Non-pigmented ciliary epithelial cell (primary cell): ENCODE measurements at regions not wholly inside any gene's neighbourhood (a gene's known extent, or its start where the extent isn't known, plus 50 kb on each side); places are given as distances from the start of the nearest gene placed in this dataset.

Experiments
- DNase-seq: peaks from one replicate; pipeline ENCODE4 v3.0.0-alpha.2; 2010; ENCODE audit warnings: low read depth

DNA sequence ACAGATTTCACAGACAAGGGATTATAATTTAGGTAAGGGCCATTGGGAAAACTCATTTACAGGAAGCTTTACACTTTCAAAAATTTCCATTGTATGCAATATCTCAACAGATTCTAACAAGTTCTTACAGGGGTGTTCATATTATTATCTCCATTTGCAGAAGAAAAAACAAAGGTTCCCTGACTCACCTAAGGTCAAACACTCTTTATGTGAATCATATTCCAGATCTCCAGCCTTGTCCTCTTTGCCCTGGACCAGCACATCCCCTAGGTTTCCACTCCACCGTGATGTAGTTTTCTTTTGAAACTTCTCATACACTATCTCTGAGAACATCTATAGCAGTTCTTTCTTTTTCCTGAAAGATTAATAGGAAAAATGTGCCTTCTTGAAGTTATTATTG lies 96.4 kb upstream of the HS3ST1 start:
- no peak for DNase-seq

DNA sequence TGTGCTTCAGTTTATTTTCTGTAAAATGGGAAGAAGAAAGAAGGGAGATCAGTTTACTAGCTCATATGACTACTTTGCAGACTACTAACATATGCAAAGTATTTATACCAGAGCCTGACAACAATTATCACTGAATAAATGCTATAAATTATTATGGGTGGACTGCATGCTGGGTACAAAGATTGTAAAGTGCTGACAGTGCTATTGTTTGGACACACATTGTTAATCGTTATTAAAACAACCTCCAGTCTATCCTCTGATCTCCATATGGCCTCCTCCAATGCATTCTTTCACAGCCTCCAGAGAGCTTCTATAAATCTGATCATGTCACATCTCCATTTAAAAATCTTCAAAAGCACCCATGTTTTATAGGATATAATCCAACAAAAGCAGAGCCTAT lies 90.1 kb upstream of the HS3ST1 start:
- no peak for DNase-seq

DNA sequence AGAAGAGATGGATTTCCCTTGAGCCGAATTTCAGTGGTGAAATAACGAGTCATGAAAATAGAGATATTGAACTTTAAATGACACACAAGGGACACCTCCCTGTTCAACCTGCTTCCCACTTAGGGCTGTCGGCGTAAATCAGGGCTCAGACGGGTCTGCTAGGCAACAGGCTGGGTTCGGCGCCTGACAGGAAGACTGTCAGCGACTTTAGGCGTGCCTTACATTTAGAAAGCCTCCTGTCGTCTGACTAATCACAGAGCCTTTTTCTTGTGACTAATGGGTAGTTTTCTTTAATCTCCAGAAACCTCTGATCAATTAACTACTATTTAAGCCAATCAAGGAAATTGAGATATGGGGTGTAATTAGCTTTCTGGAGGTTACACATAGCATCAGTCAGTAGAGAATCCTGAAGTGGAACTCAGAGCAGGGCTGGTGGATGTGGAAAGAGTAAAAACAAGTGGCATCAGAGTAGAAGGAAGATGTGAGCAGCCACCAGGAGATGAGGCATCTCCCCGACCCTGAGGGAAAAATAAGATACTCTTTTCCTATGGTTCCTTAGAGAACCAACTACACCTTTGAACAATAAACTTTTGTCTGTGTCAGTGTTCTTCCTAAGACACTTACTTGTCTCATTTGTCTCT lies 86.2 kb upstream of the HS3ST1 start:
- DNase-seq = no peak

DNA sequence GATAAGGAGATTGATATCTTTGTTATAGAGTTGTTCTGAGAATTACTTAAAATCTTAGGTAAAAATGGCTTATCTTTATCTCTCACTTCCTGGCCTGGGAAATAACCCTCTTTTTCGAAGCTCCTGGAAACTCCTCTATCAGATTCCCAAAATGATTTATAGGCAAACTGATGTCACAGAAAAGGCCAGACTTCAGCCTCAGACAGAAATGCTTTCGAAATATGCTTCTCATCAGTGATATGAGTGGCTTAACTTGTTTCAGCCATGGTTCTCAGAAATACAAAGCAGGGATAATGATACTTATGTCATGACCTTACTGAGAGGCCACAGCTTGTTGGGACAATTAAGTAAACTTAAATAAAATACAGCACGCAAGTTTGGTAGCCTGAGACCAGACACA lies 85.3 kb upstream of the HS3ST1 start:
- no peak for DNase-seq

DNA sequence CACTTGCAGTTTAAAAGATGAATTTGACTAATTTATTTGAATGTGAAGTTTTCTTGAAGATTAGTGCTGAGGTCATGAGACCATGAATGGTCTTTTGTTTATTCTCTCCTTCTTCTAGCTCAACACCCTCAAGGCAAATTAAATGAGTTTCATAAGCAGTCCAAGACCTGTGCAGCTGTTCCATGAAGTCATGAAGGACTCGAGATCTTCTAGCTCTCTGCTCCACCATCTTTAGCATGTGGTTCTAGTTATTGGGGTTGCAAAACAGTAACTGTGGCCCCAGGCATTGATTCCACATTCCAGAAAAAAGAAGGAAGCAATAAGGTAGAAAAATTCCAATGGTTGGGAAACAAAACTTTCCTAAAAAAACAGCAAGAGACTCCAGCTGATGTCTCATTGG lies 84.2 kb upstream of the HS3ST1 start:
- no peak for DNase-seq

DNA sequence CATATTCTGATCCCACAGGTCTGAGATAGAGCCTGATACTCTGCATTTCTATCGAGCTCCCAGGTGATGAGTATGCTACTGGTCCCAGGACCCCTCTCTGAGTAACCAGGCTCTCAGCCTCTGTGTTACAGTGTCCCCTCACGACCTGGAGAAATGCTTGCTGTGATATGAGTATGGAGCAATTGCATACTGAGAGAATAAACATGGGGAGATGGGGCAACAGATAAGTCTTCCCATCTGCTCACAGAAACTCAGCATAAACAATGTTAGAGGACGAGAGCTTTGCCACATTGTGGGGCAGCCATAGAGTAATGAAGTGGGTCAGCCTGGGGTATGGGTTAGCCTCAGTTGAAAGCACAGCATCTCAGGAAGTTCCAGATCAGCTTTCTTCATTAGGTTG lies 82.6 kb upstream of the HS3ST1 start:
- no peak for DNase-seq

DNA sequence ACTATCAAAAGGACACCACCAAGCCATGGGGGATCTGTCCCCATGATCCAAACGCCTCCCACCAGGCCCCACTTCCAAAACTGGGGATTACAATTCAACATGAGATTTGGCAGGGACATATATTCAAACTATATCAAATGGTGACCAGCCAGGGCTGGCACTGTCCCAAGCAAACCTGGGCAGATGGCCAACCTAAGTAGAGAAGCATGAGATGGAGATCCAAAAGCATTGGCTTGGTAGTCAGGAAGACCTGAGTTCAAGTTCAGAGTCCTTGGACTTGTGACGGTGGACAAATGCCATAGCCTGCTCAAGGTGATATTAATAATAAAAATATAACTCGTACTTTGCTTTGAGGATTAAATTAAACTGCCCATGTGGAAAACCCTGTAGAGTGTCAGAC lies 79.2 kb upstream of the HS3ST1 start:
- no peak for DNase-seq

DNA sequence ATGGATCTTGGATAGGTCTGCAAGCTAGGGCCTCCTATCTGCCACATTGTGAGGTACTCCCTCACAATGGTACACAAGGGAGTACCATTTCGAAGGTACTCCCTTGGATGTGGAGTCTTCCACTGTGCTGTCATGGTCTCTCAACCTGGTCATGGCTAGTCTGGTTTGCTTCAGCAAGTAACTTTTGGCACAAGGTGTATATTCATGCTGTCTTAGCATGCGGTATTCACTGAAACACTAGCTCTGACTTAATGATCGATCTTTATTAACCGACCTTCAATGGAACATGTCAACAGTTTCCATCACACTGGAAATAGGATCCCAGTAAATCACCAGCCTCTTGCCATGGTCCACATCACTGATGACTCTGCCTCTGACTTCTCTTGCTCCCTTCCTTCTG lies 77.5 kb upstream of the HS3ST1 start:
- no peak for DNase-seq

DNA sequence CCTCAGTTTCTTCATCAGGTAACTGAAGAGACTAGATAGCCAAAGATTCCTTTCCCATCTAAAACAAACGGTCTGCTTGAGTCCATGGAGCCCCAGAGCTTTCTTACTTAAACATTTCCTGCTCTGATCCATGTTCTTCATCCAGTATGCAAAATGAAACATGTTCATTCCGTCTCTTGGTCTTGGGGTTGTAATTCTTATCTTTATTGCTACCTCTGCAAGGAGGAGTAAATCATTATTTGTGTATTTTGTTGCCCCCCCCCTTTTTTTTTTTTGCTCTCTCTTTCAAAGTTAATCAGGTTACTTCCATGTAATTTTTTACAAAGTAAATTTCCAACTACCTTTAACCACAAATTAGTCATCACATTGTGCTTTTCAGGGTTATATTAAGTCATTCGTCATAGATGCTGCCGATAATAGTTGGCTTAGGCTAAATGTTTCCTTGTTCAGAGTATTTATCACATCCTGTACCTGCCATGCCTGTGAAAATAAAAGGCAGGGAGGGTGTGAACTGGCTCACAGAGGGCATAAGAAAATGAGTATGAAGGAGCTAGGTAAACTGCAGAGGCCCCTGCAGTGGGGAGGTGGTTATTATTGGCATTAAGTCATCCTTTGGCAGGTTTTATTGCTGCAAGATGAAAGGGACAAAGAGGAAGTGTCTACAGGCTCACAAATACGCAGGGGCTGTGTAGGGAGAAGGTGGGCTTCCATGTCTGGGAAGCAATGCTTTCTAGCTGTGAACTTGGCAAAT lies 76.7 kb upstream of the HS3ST1 start:
- DNase-seq = no peak

DNA sequence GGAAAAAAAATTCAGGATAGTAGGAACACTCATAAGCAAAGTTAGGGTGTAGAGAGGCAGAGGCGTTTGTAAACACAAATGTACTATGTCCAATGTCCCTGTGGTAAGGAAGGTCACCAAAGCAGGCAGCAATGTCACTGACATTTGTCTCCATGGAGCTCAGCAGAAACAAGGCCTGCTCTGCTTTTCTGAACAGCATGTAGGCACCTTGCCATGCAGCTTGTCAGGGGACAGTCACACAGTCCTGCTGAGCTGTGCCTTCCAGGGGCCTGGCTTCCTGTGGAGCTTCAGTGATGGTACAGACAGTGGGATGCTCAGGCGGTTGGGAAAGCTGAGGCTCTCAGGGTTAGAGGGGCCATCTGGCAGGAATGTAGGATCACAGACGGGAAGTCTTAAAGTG lies 74.5 kb upstream of the HS3ST1 start:
- DNase-seq = no peak

DNA sequence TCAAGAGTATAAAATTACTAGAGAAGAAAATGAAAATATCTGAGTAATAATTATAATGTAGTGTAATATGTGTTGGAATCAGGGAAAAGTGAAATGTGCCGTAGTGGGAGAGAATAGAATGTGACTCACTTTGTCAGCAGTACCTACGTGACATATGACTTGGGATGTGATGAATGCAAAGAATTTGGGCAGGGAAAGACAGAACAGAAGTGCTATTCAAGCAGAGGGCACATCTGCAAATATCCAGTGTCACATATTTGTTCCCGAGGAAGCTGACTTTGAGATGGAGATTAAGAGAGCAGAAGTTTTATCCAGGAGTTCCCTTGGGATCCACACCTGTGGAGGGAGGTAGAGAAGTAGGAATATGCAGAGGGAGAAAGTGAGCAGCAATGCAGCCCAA lies 69.3 kb upstream of the HS3ST1 start:
- DNase-seq = no peak

DNA sequence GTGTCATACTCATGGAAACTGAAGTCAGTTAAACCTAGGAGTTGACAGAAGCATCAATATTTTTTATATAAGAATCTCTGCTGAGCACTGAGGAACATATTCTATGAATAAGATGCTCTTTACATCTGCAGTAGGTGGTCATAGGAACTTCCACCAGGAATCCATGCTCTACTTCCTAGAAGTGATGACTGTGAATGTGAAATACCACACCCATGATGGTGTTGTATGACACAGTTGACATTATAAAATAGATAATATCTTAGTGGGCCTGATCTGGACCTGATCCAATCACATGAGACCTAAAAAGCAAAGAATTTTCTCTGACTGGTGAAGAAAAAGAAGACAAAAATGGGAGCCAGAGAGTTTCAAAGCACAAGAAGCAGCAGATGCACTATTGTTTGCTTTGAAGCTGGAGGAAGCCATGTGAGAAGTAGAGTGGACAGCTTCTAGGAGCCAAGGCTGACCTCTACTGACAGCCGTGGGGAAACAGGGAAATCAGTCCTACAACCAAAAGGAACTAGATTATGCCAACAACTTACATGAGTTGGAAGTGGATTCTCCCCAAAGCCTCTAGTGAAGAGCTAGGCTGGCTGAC lies 68.6 kb upstream of the HS3ST1 start:
- DNase-seq = no peak

DNA sequence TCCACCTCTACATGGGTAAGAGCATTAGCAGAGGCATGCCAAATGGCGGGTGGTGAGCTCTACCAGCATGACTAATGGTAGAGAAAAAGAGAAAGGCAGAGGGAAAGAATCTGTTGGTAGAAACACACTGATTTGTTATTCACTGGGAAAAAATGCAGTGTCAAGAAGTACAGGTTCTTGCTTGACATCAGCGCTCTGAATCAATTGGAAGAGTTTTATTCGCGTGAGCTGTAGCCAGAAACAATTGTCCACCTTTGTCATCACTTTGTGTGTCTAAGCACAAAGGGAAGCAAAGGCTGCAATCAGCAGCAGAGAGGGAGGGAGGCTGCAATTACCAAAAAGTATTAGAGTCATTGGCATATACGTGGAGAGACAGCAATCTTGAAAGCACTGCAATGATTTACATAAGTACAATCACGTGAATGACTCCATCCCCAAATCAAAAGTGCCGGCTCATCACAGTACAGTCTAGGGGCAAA lies 67.7 kb upstream of the HS3ST1 start:
- DNase-seq = peak; percentile 50

DNA sequence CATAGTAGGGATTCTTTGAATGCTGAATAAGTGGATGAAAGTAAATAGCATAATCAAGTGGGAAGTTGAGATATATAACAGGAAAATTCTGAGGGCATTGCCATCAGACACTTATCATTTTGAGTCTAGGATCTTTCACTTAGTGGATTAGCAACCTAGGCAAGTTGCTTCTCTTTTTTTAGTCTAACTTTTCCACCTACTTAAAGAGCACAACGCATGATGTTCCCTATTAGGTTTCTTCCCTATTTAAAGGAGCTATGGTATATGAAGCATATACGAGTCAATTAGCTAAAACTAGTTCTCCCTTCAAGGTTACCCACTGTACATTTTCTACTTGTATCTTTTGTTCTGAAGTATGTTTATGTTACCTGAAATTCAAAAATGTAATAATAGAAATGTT lies 67.1 kb upstream of the HS3ST1 start:
- DNase-seq = no peak

DNA sequence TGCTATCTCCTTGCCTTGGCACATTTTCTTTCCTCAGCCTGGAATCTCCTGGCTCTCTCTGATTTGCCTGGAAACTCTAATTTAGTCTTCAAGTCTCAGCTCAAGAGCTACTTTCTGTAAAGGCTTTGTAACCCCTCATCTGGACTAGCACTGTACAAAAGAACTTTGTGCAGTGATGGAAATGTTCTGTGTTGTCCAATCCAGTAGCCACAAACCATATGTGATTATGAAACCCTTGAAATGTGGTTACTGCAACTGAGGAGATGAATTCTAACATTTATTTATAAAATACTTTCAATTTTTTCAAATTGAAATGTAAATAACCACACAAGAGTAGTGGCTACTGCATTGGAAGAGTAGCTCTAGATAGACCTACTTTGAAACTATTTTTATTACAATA lies 66.6 kb upstream of the HS3ST1 start:
- no peak for DNase-seq

DNA sequence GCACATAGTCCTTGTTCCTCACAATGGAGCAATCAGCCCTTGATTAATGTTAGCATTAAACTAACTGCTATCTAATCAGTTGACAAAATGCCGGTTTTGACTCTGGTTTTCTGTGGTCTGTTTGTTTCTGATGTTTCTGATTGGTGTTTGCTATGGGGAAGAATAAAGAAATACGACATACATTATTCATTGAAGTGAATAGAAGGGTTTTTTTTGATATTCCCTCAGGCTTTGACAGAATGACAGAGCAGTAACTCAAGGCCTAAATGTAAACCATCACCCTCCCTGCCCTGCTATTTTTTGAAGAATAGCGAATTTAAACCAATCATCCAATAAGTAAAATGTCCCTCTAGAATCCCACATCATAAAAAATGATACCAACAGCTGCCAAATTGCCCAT lies 65.5 kb upstream of the HS3ST1 start:
- DNase-seq = no peak

DNA sequence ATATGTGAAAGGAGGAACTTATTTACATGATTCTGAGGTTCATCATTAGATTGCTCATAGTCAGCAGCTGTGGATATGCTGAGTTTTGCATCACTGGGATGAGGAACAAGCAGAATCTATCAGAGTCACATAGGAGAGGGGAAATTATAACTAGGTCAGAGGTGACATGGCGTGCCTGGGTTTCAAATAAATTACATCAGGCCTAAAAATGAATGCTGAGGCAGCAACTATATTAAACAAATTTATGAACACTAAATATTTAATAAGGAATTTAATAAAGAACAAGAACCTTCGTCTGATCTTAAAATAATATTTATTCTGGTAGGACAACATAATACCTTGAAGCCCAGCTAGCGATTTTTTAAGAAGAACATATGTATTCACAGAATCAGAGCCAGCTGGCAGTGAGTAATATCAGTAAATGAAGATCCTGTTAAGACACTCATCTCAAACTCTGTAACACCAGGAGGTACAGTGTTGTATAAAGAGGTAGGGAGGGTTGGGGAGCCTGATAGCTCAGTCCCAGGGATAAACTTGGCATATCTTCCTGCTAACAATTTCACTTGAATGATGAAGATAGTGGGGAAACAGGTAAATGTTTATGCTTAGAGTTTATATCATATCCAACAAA lies 60.9 kb upstream of the HS3ST1 start:
- no peak for DNase-seq

DNA sequence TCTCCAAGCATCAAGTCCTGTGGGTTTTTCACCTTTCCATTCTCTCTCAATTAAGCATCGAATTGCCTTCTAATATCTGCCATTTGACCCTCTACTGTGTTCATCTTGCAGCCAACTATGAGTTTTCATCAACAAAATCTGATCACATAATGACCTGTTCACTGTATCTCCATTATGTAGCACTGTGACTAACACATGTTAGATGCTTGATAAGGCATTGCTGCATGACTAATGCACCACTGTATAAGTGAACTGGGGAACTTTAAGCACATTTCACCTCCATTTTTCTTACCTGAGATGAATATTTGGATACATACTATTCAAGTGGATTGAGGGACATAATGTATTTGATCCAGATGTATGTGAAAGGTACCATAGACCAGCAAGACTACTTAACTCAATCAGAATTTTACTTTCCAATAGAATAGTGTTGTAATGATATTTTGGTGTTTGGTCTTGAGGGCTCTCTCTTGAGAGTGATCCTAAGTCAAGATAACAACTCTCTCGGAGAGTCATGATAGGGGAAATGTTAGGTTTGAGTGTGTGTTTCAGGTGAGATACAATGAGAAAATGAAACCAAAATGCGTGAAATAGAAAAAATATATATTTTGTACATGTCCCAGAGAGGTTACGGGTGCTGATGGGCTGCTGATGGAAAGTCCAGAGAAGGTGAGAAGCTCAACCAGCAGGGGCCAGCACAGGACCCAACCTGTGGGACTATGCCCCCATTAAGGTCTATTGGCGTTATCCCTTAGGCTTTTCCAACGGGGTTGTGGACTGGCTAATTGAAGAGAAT lies 60.2 kb upstream of the HS3ST1 start:
- DNase-seq = no peak

DNA sequence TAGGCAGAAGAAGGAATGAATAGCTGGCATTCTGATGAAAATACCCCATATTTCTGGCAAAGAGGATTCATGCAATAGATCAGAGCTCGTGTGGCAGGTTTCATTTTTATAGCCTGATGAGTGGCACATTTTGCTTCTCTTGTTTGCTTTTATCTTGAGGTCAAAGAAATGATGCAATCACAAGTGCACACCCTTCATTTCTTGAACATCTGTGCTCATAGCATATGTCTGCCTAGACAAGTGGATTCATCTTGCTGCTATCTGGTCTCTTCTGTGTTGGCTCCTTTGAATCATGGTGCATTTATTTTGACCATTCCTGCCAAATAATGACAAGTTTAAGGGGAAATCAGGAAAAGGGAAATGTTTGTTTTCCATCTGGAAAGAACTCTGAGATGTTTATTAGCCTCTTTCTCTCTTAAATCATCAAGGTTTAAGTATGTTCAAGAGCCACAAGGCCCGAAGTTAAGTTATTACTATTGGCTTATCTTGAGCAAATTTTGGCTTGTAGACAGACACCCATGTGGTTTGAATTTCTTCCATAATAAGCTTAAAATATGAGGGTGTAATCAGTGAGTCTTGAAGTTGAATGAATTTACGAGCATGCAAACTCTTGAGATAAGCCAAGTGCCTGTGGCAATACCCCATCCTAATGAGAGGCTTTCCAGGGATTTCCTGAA lies 59.3 kb upstream of the HS3ST1 start:
- DNase-seq = no peak

DNA sequence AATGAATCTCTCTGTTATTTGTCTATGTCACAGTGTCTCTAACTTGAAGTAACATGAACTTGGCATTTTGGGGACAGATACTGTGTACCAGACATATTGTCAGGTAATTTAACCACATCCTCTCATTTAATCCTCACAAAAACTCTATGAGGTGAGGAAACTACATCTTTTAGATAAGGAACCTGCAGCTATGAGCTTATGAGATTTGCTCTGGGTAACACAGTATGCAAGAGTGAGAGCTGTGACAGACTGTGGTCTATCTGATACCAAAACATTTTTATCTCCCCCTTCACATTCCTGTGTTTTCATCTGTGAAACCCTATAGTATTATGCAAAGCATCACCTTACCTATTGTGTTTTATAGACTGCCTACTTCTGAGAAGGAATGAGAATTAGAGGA lies 58.4 kb upstream of the HS3ST1 start:
- no peak for DNase-seq

DNA sequence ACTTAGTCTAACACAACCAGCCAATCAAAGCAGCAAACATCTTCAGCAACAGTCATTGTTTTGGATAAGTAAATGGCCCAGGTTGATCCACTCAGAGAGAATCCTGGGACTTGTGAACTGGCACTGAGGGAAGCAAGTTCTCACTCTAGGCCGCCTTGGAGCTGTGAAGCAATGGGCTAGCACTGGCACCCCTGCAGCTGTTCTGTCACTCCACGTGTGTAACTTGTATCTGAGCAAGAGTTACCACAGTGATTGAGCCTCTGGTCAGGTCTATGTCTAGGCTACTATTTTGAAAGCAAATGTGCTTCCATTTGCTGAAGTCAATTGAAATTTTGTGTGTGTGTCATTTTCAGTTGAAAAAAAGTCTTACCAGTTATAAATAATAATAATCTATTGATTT lies 57.2 kb upstream of the HS3ST1 start:
- no peak for DNase-seq

DNA sequence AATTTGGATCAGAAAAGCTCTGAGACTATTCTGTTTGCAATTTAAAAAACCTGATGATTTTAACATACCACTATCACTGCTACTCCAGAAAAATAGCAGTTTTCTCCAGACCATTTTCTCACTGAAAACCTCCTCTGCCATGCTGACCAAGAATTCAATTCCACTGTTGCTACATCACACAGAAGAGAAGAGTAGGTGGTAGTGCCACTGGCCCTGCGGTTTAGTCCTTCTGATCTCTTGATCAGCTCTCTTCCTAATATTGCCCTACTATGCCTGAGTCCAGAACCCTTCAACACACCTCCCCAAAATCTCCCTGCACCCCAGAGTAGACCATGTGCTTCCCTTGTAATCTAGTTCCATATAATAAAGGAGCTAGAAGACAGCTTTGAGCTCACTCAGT lies 55.8 kb upstream of the HS3ST1 start:
- DNase-seq = no peak
